Right lobe of liver (tissue), 6 donors: ENCODE measurements at regions not wholly inside any gene's neighbourhood (a gene's known extent, or its start where the extent isn't known, plus 50 kb on each side); places are given as distances from the start of the nearest gene placed in this dataset.
"Not testable (repeated sequence)": the region's sequence is repeated elsewhere in the genome, so short reads cannot be mapped to it uniquely, and the experiment has no call there.

Experiments
- ATAC-seq, 4 donors: fragments of 200-7000 bp; cut with Tn5 transposase; one replicate each; pipeline ENCODE4 v1.9.1; 2020; ENCODE audit warnings: mild to moderate bottlenecking in 4 of 4, moderate library complexity in 4 of 4
- DNase-seq, 3 donors: peaks; one replicate each; pipeline ENCODE4 v3.0.0-alpha.2; 2020
- H3K27ac ChIP-seq, 3 donors: fragments of 200-600 bp; one replicate each; pipeline ENCODE4 v1.8.0; 2022
- H3K27me3 ChIP-seq, 2 donors: fragments of 200-600 bp; one replicate each; pipeline ENCODE4 v1.8.0; 2022
- H3K36me3 ChIP-seq, 4 donors: fragments of 200-600 bp; sonication (generic) in 1 of 4; one replicate each; pipeline versions ENCODE4 v1.5.1 to v1.8.0; 2017 to 2022; ENCODE audit warnings: control low read depth in 1 of 4
- H3K4me1 ChIP-seq, 4 donors: fragments of 200-600 bp; sonication (generic) in 1 of 4; one replicate each; pipeline versions ENCODE4 v1.5.1 to v1.8.0; 2017 to 2022; ENCODE audit warnings: control low read depth in 1 of 4
- H3K4me3 ChIP-seq, 3 donors: fragments of 200-600 bp; one replicate each; pipeline ENCODE4 v1.8.0; 2022
- H3K9me3 ChIP-seq, 4 donors: fragments of 200-600 bp; sonication (generic) in 1 of 4; one replicate each; pipeline versions ENCODE4 v1.5.1 to v1.8.0; 2017 to 2022; ENCODE audit warnings: control low read depth in 1 of 4
- POLR2A ChIP-seq: fragments of 450-650 bp; IDR thresholded peaks from one replicate; pipeline ENCODE4 v1.6.1; 2017; ENCODE audit warnings: antibody characterized with exemption, mild to moderate bottlenecking
- whole genome bisulfite sequencing: methylation state at CpG from one replicate; pipeline ENCODE4 v1.1.6; 2018; ENCODE audit warnings: low coverage, low lambda C conversion rate; ENCODE audit not compliant: insufficient coverage; ENCODE audit errors: missing lambda C conversion rate; 5-methylcytosine and 5-hydroxymethylcytosine counted together
- intact Hi-C, 2 donors: fragments of 100-400 bp; cut with DNase I; formaldehyde crosslinking; loops; one replicate each; pipeline versions ENCODE4 v1.11.2 to v1.14.1; 2022
- TF ChIP-seq, protein P1 (sequence below), 4 donors: fragments of 200-600 bp in 3 of 4; fragments of 450-650 bp in 1 of 4; IDR thresholded peaks; one replicate each; pipeline versions ENCODE4 v1.5.1 to v1.8.0; 2016 to 2022; ENCODE audit warnings: antibody characterized with exemption in 4 of 4, mild to moderate bottlenecking in 2 of 4
- donor health status: DM: no; HTN: yes; CAD: no.
- donor health status: DM: no; HTN: no; CAD: no.
- donor health status: DM: no; HTN: no; CAD: no.
- donor health status: DM: no; HTN: yes; CAD: no.
- donor health status: DM: no; HTN: yes; CAD: no.

DNA sequence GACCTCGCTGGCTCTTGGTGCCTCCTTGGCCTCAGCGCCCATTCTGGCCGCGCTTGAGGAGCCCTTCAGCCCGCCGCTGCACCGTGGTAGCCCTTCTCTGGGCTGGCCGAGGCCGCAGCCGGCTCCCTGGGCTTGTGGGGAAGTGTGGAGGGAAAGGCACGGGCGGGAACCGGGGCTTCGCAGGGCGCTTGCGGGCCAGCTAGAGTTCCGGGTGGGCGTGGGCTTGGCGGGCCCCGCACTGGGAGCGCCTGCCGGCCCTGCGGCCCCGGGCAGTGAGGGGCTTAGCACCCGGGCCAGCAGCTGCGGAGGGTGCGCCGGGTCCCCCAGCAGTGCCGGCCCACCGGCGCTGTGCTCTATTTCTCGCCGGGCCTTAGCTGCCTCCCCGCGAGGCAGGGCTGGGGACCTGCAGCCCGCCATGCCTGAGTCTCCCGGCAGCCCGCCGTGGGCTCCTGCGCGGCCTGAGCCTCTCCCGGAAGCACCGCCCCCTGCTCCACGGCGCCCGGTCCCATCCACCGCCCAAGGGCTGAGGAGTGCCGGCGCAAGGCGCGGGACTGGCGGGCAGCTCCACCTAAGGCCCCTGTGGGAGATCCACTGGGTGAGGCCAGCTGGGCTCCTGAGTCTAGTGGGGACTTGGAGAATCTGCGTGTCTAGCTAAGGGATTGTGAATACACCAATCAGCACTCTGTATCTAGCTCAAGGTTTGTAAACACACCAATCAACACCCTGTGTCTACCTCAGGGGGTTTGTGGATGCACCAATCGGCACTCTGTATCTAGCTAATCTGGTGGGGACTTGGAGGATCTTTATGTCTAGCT, 141.1 kb downstream of the SLCO4C1 start:
- H3K9me3 ChIP-seq, H3K36me3 ChIP-seq, H3K27ac ChIP-seq, H3K4me1 ChIP-seq, intact Hi-C loops, H3K27me3 ChIP-seq: not testable (repeated sequence)
- DNase-seq: peak in 1 of 3 donors; percentile 17
- peak overlapping the region in 2 of 3 donors; percentile 16 to 52 for H3K4me3 ChIP-seq
- WGBS: 85% methylated on average over 5 of the region's 54 CpGs
- ATAC-seq: peak in 2 of 4 donors; percentile 47 to 62

DNA sequence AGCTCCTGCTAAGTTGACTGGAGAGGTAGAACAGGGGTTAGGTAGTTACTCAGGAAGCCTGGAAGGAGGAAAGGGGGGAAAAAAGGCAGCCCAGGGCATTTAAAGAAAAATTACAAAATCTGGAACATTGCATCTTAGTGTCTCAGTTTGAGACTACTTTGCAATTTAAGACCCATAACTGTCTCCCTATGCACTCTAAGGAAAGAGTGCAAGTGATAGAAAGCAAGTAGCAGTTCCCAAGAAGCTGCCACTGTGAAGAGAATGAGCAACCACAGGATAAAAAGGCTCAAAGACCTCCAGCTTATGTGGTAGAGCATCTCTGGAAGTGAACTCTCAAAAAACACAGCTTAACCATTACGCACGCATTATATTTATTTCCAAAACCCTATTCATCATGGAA, 141.8 kb downstream of the SLCO4C1 start:
- H3K4me1 ChIP-seq: no peaks in the 10 kb centered on the region
- no peak for TF ChIP-seq POLR2A
- TF ChIP-seq, protein P1, sequence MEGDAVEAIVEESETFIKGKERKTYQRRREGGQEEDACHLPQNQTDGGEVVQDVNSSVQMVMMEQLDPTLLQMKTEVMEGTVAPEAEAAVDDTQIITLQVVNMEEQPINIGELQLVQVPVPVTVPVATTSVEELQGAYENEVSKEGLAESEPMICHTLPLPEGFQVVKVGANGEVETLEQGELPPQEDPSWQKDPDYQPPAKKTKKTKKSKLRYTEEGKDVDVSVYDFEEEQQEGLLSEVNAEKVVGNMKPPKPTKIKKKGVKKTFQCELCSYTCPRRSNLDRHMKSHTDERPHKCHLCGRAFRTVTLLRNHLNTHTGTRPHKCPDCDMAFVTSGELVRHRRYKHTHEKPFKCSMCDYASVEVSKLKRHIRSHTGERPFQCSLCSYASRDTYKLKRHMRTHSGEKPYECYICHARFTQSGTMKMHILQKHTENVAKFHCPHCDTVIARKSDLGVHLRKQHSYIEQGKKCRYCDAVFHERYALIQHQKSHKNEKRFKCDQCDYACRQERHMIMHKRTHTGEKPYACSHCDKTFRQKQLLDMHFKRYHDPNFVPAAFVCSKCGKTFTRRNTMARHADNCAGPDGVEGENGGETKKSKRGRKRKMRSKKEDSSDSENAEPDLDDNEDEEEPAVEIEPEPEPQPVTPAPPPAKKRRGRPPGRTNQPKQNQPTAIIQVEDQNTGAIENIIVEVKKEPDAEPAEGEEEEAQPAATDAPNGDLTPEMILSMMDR (IDR thresholded peaks at IDR 0.05): no peak
- DNase-seq (no peak), ATAC-seq (no peak)
- H3K27me3 ChIP-seq: no peaks in the 10 kb centered on the region
- no peak overlapping the region for H3K27ac ChIP-seq
- no peak overlapping the region for H3K4me3 ChIP-seq
- no peaks in the 10 kb centered on the region for H3K9me3 ChIP-seq
- H3K36me3 ChIP-seq: no peaks in the 10 kb centered on the region
- intact Hi-C loops: no loop called here
- WGBS: 94% methylated on average over 2 of the region's 2 CpGs

DNA sequence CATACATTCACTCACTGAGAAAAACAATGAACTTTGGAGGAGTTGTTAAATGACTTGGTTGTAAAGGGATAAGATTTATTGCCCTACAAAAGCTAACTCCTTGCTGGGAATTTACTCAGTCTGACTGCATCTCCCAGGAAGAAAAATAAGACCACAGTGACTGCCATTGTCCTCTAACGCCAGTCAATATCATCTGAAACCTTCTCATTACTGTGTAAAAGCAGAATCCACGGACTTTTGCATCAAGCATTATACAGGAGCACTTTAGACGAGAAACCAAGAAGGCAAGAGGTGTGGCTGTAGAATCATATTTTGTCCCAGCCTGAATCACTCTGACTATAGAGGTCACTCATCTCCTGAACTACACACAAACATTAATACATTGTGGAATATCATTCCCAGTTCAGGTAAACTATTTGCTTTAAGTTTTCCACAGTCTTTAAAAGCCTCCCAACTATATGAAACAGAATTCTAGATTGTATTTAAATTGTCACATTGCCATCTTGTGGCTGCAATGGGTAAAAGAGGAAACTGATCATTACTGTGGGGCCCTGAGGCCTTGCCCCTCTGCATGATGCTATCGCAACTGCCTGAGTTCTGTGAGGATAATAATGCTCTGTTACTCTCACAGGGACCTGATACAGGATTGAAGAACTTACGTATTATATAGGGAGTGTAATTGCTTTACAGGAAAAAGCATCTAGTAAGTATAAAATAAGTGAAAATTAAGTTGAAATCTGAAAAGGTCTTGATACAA, 142.9 kb downstream of the SLCO4C1 start:
- Histone ChIP-seq H3K27ac (no peak overlapping the region), H3K4me1 (no peaks in the 10 kb centered on the region), H3K9me3 (no peaks in the 10 kb centered on the region), H3K36me3 (no peaks in the 10 kb centered on the region), H3K4me3 (no peak overlapping the region), H3K27me3 (no peaks in the 10 kb centered on the region)
- ATAC-seq (peak; percentile 63 to 78 (median 76)), DNase-seq (no peak)
- TF ChIP-seq, protein P1 (IDR thresholded peaks at IDR 0.05): peak; percentile 37 to 60 (median 49)
- no peak for TF ChIP-seq POLR2A
- WGBS: 26% methylated on average over 5 of the region's 5 CpGs
- intact Hi-C loops: no loop called here

DNA sequence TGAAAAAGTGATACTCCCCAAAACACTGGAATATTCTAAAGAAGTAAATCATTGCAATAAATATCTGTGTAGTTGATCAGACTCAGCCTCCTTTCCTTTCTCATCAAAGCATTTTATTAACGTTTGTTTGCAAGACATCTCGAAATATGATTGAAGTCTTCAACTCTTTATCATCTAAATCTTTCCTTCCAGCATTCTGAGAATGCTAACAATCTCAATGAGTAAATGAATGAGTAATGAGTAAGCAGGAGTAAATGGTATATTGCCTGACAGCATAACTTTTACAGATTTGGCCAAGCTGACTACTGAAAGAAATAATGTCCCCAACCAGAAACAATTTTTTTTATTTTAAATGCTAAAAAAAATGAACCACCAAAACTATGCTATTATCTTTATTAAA, 157.1 kb downstream of the SLCO4C1 start:
- H3K27ac ChIP-seq: no peak overlapping the region
- H3K9me3 ChIP-seq: no peaks in the 10 kb centered on the region
- DNase-seq: no peak
- no peaks in the 10 kb centered on the region for H3K36me3 ChIP-seq
- TF ChIP-seq POLR2A: no peak
- TF ChIP-seq, protein P1 (IDR thresholded peaks at IDR 0.05): no peak
- ATAC-seq: no peak
- intact Hi-C loops: no loop called here
- peaks cover 0 to 4% (median 0%) of the 10 kb centered on the region in 4 donors for H3K4me1 ChIP-seq
- WGBS: 53% methylated on average over 2 of the region's 2 CpGs
- no peak overlapping the region for H3K4me3 ChIP-seq
- no peaks in the 10 kb centered on the region for H3K27me3 ChIP-seq

DNA sequence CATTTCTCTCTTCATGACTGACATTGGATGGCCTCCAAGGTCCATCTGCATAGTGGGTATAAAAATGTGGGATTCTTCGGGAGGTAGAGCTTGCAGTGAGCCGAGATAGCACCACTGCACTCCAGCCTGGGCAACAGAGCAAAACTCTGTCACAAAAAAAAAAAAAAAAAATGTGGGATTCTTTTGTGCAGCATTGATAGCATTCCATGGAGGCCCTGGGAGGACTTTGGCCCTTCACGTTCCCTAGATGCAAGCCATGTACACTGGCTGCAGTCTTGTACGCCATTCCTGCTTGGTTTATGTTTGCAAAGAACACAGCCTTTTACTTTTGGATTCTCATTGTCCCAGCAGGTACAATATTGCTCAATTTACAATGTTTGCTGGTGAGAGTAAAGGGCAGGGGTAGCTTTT, 157.8 kb downstream of the SLCO4C1 start:
- peak; percentile 46 to 76 (median 62) for ATAC-seq

More for the DNA sequence above, 157.8 kb downstream of the SLCO4C1 start:
- Histone ChIP-seq H3K4me1 (peaks cover 0 to 4% (median 0%) of the 10 kb centered on the region in 4 donors), H3K9me3 (no peaks in the 10 kb centered on the region), H3K4me3 (no peak overlapping the region), H3K27ac (no peak overlapping the region), H3K27me3 (no peaks in the 10 kb centered on the region), H3K36me3 (no peaks in the 10 kb centered on the region)
- intact Hi-C loops: no loop called here
- peak in 1 of 3 donors; percentile 25 for DNase-seq
- TF ChIP-seq, protein P1 (IDR thresholded peaks at IDR 0.05): no peak
- TF ChIP-seq POLR2A: no peak
- WGBS: 28% methylated on average over 4 of the region's 4 CpGs
